ENCODE measurements at regions not wholly inside any gene's neighbourhood (a gene's known extent, or its start where the extent isn't known, plus 50 kb on each side); places are given as distances from the start of the nearest gene placed in this dataset.

DNA sequence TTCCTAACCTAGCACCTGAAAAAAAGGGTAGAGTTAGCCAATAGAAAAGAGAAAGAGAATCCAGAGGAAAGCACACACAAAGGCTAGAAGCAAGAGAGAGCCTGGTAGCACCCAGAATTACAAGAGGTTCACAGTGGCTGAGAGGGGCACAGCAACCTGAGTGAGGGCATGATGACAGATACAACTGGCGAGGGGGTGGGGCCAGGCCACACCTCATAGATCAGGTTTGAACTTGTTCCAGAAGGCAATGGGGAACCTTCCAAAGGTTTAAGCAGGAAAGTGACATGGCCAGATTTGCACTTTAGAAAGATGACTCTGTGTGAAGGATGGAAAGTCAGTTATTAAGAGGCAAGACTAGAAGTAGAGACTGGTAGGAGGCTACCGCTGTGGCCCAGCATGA is 148.0 kb downstream of the TTC32 start:
- TF ChIP-seq EZH2 (IDR thresholded peaks at IDR 0.05; ENCODE audit: borderline replicate concordance, low read depth, low read length, poor library complexity, severe bottlenecking), result no peak
- TF ChIP-seq, protein P1, sequence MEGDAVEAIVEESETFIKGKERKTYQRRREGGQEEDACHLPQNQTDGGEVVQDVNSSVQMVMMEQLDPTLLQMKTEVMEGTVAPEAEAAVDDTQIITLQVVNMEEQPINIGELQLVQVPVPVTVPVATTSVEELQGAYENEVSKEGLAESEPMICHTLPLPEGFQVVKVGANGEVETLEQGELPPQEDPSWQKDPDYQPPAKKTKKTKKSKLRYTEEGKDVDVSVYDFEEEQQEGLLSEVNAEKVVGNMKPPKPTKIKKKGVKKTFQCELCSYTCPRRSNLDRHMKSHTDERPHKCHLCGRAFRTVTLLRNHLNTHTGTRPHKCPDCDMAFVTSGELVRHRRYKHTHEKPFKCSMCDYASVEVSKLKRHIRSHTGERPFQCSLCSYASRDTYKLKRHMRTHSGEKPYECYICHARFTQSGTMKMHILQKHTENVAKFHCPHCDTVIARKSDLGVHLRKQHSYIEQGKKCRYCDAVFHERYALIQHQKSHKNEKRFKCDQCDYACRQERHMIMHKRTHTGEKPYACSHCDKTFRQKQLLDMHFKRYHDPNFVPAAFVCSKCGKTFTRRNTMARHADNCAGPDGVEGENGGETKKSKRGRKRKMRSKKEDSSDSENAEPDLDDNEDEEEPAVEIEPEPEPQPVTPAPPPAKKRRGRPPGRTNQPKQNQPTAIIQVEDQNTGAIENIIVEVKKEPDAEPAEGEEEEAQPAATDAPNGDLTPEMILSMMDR (conservative IDR thresholded peaks at IDR 0.05; ENCODE audit: low read depth, low read length), result no peak
